ENCODE measurements at regions not wholly inside any gene's neighbourhood (a gene's known extent, or its start where the extent isn't known, plus 50 kb on each side); places are given as distances from the start of the nearest gene placed in this dataset.
"Not testable (repeated sequence)": the region's sequence is repeated elsewhere in the genome, so short reads cannot be mapped to it uniquely, and the experiment has no call there.

- DNase-seq, result no peak
These were observed 128.5 kb downstream of the VEGFA start for GRCh38 chr6:43898358-43899131.

- DNase-seq, result no peak
These were observed 127.7 kb downstream of the VEGFA start for GRCh38 chr6:43897571-43898302.

GRCh38 chr6:43896329-43897255 is 126.6 kb downstream of the VEGFA start:
- no peak for DNase-seq

- DNase-seq, result no peak
These were observed 125.8 kb downstream of the VEGFA start for GRCh38 chr6:43895656-43896328.

GRCh38 chr6:43893073-43893472 is 123.1 kb downstream of the VEGFA start:
- no peak for DNase-seq

GRCh38 chr6:43891072-43891870 is 121.3 kb downstream of the VEGFA start:
- DNase-seq, result no peak

GRCh38 chr6:43890197-43891062 is 120.4 kb downstream of the VEGFA start:
- DNase-seq, result no peak

- DNase-seq, result no peak
These were observed 118.1 kb downstream of the VEGFA start for GRCh38 chr6:43887906-43888683.

GRCh38 chr6:43887340-43887858 is 117.4 kb downstream of the VEGFA start:
- DNase-seq, result no peak

- no peak for DNase-seq
These were observed 116.8 kb downstream of the VEGFA start for GRCh38 chr6:43886717-43887339.

GRCh38 chr6:43886067-43886461 is 116.1 kb downstream of the VEGFA start:
- DNase-seq, result no peak

- DNase-seq, result no peak
These were observed 115.5 kb downstream of the VEGFA start for GRCh38 chr6:43885399-43886066.

GRCh38 chr6:43884652-43885022 is 114.6 kb downstream of the VEGFA start:
- DNase-seq, result no peak

GRCh38 chr6:43883847-43884651 is 114.0 kb downstream of the VEGFA start:
- no peak for DNase-seq

- not testable (repeated sequence) for DNase-seq
These were observed 112.9 kb downstream of the VEGFA start for GRCh38 chr6:43882690-43883448.

- DNase-seq, result no peak
These were observed 110.5 kb downstream of the VEGFA start for GRCh38 chr6:43880236-43881137.

Data from CD4-positive, alpha-beta T cell treated with Interleukin-21 for 1 hour (primary cell).